K562 (cell line): ENCODE measurements at regions not wholly inside any gene's neighbourhood (a gene's known extent, or its start where the extent isn't known, plus 50 kb on each side); places are given as distances from the start of the nearest gene placed in this dataset.

ENCODE experiments used
- ARID1B ChIP-seq: fragments of 450-650 bp; IDR thresholded peaks from 2 replicates; pipeline ENCODE4 v1.6.1; 2016; ENCODE audit warnings: antibody characterized with exemption, mild to moderate bottlenecking, inconsistent platforms
- BHLHE40 ChIP-seq: IDR thresholded peaks from 2 replicates; pipeline ENCODE4 v1.6.1; 2011; ENCODE audit warnings: low read length, improper control_type of control experiment
- CUX1 ChIP-seq: fragments of 200-800 bp; sonication (Bioruptor generic); IDR thresholded peaks from 2 replicates; pipeline ENCODE4 v1.6.1; 2016; ENCODE audit warnings: missing genetic modification characterization, missing compliant biosample characterization
- DDX20 ChIP-seq: fragments of 450-650 bp; IDR thresholded peaks from 2 replicates; pipeline ENCODE4 v1.6.1; 2016; ENCODE audit warnings: missing genetic modification characterization, low read depth, mild to moderate bottlenecking, missing compliant biosample characterization, moderate library complexity
- MBD1 ChIP-seq: fragments of 250-450 bp; sonication (Bioruptor Pico); IDR thresholded peaks from 2 replicates; pipeline ENCODE4 v1.8.0; 2022; ENCODE audit warnings: inconsistent platforms
- NR2C1 ChIP-seq, 2 experiments: fragments of 450-650 bp; IDR thresholded peaks; 2 replicates each; pipeline ENCODE4 v1.6.1; 2017; ENCODE audit warnings: mild to moderate bottlenecking in 2 of 2, antibody characterized with exemption in 1 of 2, inconsistent platforms in 1 of 2, missing compliant biosample characterization in 1 of 2, missing genetic modification characterization in 1 of 2
- NR2F6 ChIP-seq: fragments of 450-650 bp; formaldehyde crosslinking; IDR thresholded peaks from 2 replicates; pipeline ENCODE4 v1.4.0; 2020; ENCODE audit warnings: mild to moderate bottlenecking
- POLR2H ChIP-seq: IDR thresholded peaks from 2 replicates; pipeline ENCODE4 v1.6.1; 2016; ENCODE audit warnings: missing genetic modification characterization, low read depth, mild to moderate bottlenecking, control low read depth, missing compliant biosample characterization, moderate library complexity
- RAD51 ChIP-seq: fragments of 450-650 bp; IDR thresholded peaks from 2 replicates; pipeline ENCODE4 v1.7.1; 2016; ENCODE audit warnings: low read depth, mild to moderate bottlenecking, borderline replicate concordance
- SMAD3 ChIP-seq: fragments of 450-650 bp; formaldehyde crosslinking; conservative IDR thresholded peaks from 2 replicates; pipeline ENCODE4 v1.4.0; 2020; ENCODE audit warnings: mild to moderate bottlenecking
- SNAPC5 ChIP-seq: fragments of 250-450 bp; sonication (Bioruptor Pico); IDR thresholded peaks from 2 replicates; pipeline ENCODE4 v1.8.0; 2021; ENCODE audit warnings: moderate library complexity, mild to moderate bottlenecking, inconsistent platforms
- SRSF7 ChIP-seq: fragments of 200-400 bp; formaldehyde crosslinking; optimal IDR thresholded peaks from 2 replicates; pipeline ENCODE3; 2017; ENCODE audit warnings: mild to moderate bottlenecking, low read depth, low read length
- TGIF2 ChIP-seq: sonication (generic); formaldehyde crosslinking; IDR thresholded peaks from 2 replicates; pipeline ENCODE4 v1.8.1; 2022; ENCODE audit warnings: mild to moderate bottlenecking, missing genetic modification reagents, moderate library complexity
- THAP7 ChIP-seq: fragments of 250-450 bp; sonication (Bioruptor Pico); IDR thresholded peaks from 2 replicates; pipeline ENCODE4 v1.5.0; 2021
- TRIM24 ChIP-seq, 2 experiments: fragments of 450-650 bp; IDR thresholded peaks; 2 replicates each; pipeline ENCODE4 v1.6.1; 2016
- ZFP1 ChIP-seq: fragments of 450-650 bp; formaldehyde crosslinking; IDR thresholded peaks from 2 replicates; pipeline ENCODE4 v1.4.0; 2020; ENCODE audit warnings: mild to moderate bottlenecking, mixed read lengths
- ZFPM2 ChIP-seq: fragments of 250-450 bp; sonication (Bioruptor Pico); IDR thresholded peaks from 2 replicates; pipeline ENCODE4 v1.5.1; 2022; ENCODE audit warnings: mild to moderate bottlenecking
- ZNF12 ChIP-seq: sonication (generic); formaldehyde crosslinking; IDR thresholded peaks from 2 replicates; pipeline ENCODE4 v1.4.0; 2020; ENCODE audit warnings: mild to moderate bottlenecking, missing genetic modification reagents
- ZNF197 ChIP-seq: fragments of 200-800 bp; sonication (Bioruptor generic); IDR thresholded peaks from 2 replicates; pipeline ENCODE4 v1.6.1; 2016; ENCODE audit warnings: low read depth, missing genetic modification characterization, missing compliant biosample characterization
- ZNF212 ChIP-seq: fragments of 450-650 bp; formaldehyde crosslinking; IDR thresholded peaks from 2 replicates; pipeline ENCODE4 v1.4.0; 2020; ENCODE audit warnings: mild to moderate bottlenecking
- ZNF224 ChIP-seq: sonication (generic); formaldehyde crosslinking; IDR thresholded peaks from 2 replicates; pipeline ENCODE4 v1.8.0; 2022; ENCODE audit warnings: mild to moderate bottlenecking, missing genetic modification reagents
- ZNF785 ChIP-seq: fragments of 250-450 bp; sonication (Bioruptor Pico); IDR thresholded peaks from 2 replicates; pipeline ENCODE4 v1.4.0; 2020; ENCODE audit warnings: mild to moderate bottlenecking
- ZNF79 ChIP-seq: fragments of 250-450 bp; sonication (Bioruptor Pico); IDR thresholded peaks from 2 replicates; pipeline ENCODE4 v1.4.0; 2020; ENCODE audit warnings: low read depth, mild to moderate bottlenecking, moderate library complexity

- peak; percentile 90 for TF ChIP-seq SNAPC5 (CRISPR knock-in tag)
- TF ChIP-seq ZNF79 = peak; percentile 99
- peak; percentile 92 for TF ChIP-seq POLR2H
- TF ChIP-seq ZNF785 (CRISPR knock-in tag) = peak; percentile 95
- peak; percentile 97 for TF ChIP-seq ZFPM2
- TF ChIP-seq THAP7 (CRISPR knock-in tag) = peak; percentile 94
- peak; percentile 73 for TF ChIP-seq NR2C1 (IDR thresholded peaks at IDR 0.05)
- TF ChIP-seq NR2C1 (tag; IDR thresholded peaks at IDR 0.05) = peak; percentile 96
- peak; percentile 93 for TF ChIP-seq MBD1 (CRISPR knock-in tag)
- TF ChIP-seq SMAD3 (CRISPR knock-in tag) = peak; percentile 100
- no peak for TF ChIP-seq SRSF7
- TF ChIP-seq DDX20 (tag) = peak; percentile 99
- TF ChIP-seq ZNF197 (CRISPR knock-in tag) = peak; percentile 100
- TF ChIP-seq RAD51 = peak; percentile 80
- peak; percentile 94 for TF ChIP-seq BHLHE40
- TF ChIP-seq TRIM24 (IDR thresholded peaks at IDR 0.05) = peak; percentile 100
- TF ChIP-seq CUX1 (CRISPR knock-in tag) = peak; percentile 93
- TF ChIP-seq ARID1B = peak; percentile 100
- TF ChIP-seq ZNF224 (CRISPR knock-in tag) = no peak
- no peak for TF ChIP-seq ZNF12
- no peak for TF ChIP-seq TGIF2
- TF ChIP-seq NR2F6 (CRISPR knock-in tag) = peak; percentile 99
- TF ChIP-seq ZFP1 (CRISPR knock-in tag) = peak; percentile 99
- peak; percentile 99 for TF ChIP-seq ZNF212 (CRISPR knock-in tag)
Observed at GRCh38 chr7:138257459-138258196, 181.4 kb downstream of the AKR1D1 start (continued).
